CD4-positive, alpha-beta memory T cell (primary cell): ENCODE measurements at regions not wholly inside any gene's neighbourhood (a gene's known extent, or its start where the extent isn't known, plus 50 kb on each side); places are given as distances from the start of the nearest gene placed in this dataset.

ENCODE experiments used
- CTCF ChIA-PET: fragments of 350-600 bp; sonication (Branson Sonifier 250); formaldehyde crosslinking; loops from one replicate; lab custom pipeline; 2021; ENCODE audit warnings: inconsistent platforms; ENCODE audit not compliant: partially characterized antibody; lab: Charles Lee
- POLR2A ChIA-PET: fragments of 350-600 bp; sonication (Branson Sonifier 250); formaldehyde crosslinking; loops from one replicate; lab custom pipeline; 2021; ENCODE audit not compliant: partially characterized antibody; lab: Charles Lee
- DNase-seq, 5 donors: peaks; one replicate each; pipeline versions ENCODE4 v3.0.0 to v3.0.0-alpha.2; 2020 to 2022; ENCODE audit warnings: mixed read lengths in 1 of 5
- H3K27ac ChIP-seq: one replicate; pipeline ENCODE4 v1.7.0; 2013; ENCODE audit warnings: low read depth, low read length
- H3K27me3 ChIP-seq: 2 replicates; pipeline ENCODE4 v1.7.0; 2013; ENCODE audit warnings: mild to moderate bottlenecking, low read length, moderate library complexity; ENCODE audit not compliant: insufficient read depth
- H3K36me3 ChIP-seq: 2 replicates; pipeline ENCODE4 v1.7.0; 2013; ENCODE audit warnings: mild to moderate bottlenecking, low read length, moderate library complexity; ENCODE audit not compliant: insufficient read depth
- H3K4me1 ChIP-seq: 2 replicates; pipeline ENCODE4 v1.7.0; 2013; ENCODE audit warnings: mild to moderate bottlenecking, low read length, moderate library complexity; ENCODE audit not compliant: insufficient read depth
- H3K4me3 ChIP-seq, 2 donors: one replicate each; pipeline ENCODE4 v1.7.0; 2013; ENCODE audit warnings: low read length in 2 of 2, mild to moderate bottlenecking in 1 of 2
- H3K9me3 ChIP-seq, 2 donors: one replicate each; pipeline ENCODE4 v1.7.0; 2013; ENCODE audit warnings: low read length in 2 of 2, control low read depth in 1 of 2; ENCODE audit not compliant: control insufficient read depth in 1 of 2
- H3K27ac Mint-ChIP-seq, 7 donors: one replicate each; pipeline ENCODE4 v1.8.0; 2020 to 2021; ENCODE audit warnings: mixed read lengths in 7 of 7, mild to moderate bottlenecking in 6 of 7, inconsistent platforms in 3 of 7, moderate library complexity in 3 of 7
- H3K27me3 Mint-ChIP-seq, 2 donors: one replicate each; pipeline ENCODE4 v1.8.0; 2020 to 2021; ENCODE audit warnings: mixed read lengths in 2 of 2
- H3K36me3 Mint-ChIP-seq, 2 donors: one replicate each; pipeline ENCODE4 v1.8.0; 2020 to 2021; ENCODE audit warnings: mixed read lengths in 2 of 2, inconsistent platforms in 1 of 2, mild to moderate bottlenecking in 1 of 2
- H3K4me1 Mint-ChIP-seq, 4 donors: one replicate each; pipeline ENCODE4 v1.8.0; 2020 to 2021; ENCODE audit warnings: mixed read lengths in 4 of 4, mild to moderate bottlenecking in 1 of 4
- H3K4me3 Mint-ChIP-seq, 8 donors: one replicate each; pipeline ENCODE4 v1.8.0; 2020 to 2021; ENCODE audit warnings: mixed read lengths in 8 of 8, mild to moderate bottlenecking in 7 of 8, moderate library complexity in 6 of 8, inconsistent platforms in 3 of 8
- H3K9me3 Mint-ChIP-seq, 8 donors: one replicate each; pipeline ENCODE4 v1.8.0; 2020 to 2021; ENCODE audit warnings: mixed read lengths in 8 of 8, mild to moderate bottlenecking in 5 of 8, inconsistent platforms in 3 of 8, moderate library complexity in 1 of 8
- intact Hi-C: fragments of 100-400 bp; cut with micrococcal nuclease; formaldehyde crosslinking; loops from one replicate; pipeline ENCODE4 v1.15.1; 2023

GRCh38 chr5:4196744-4197143 lies 601.1 kb downstream of the IRX1 start:
- intact Hi-C loops, result no loop called here
- H3K27ac ChIP-seq, result no peak overlapping the region
- Mint-ChIP-seq H3K36me3 (no peaks in the 10 kb centered on the region), H3K27me3 (no peaks in the 10 kb centered on the region), H3K9me3 (peaks cover 0 to 12% (median 2%) of the 10 kb centered on the region in 8 donors), H3K27ac (no peak overlapping the region), H3K4me3 (no peak overlapping the region), H3K4me1 (no peaks in the 10 kb centered on the region)
- H3K4me1 ChIP-seq, result no peaks in the 10 kb centered on the region
- CTCF ChIA-PET, result interaction anchor here (0.7 kb wide), 1 partner anchor 29 kb away, joined by 3 read pairs; no protein-coding TSS in a partner anchor
- no peaks in the 10 kb centered on the region for H3K27me3 ChIP-seq
- no peaks in the 10 kb centered on the region for H3K9me3 ChIP-seq
- POLR2A ChIA-PET, result no interaction called here
- no peak overlapping the region for H3K4me3 ChIP-seq
- no peaks in the 10 kb centered on the region for H3K36me3 ChIP-seq
- DNase-seq, result no peak

- H3K9me3 ChIP-seq, result no peaks in the 10 kb centered on the region
- H3K36me3 Mint-ChIP-seq, result no peaks in the 10 kb centered on the region
- intact Hi-C loops, result no loop called here
- H3K27me3 ChIP-seq, result no peaks in the 10 kb centered on the region
- H3K36me3 ChIP-seq, result no peaks in the 10 kb centered on the region
- peaks cover 0 to 12% (median 2%) of the 10 kb centered on the region in 8 donors for H3K9me3 Mint-ChIP-seq
- H3K27ac ChIP-seq, result no peak overlapping the region
- H3K27me3 Mint-ChIP-seq, result no peaks in the 10 kb centered on the region
- no peak overlapping the region for H3K4me3 ChIP-seq
- H3K27ac Mint-ChIP-seq, result no peak overlapping the region
- CTCF ChIA-PET, result no interaction called here
- no peaks in the 10 kb centered on the region for H3K4me1 Mint-ChIP-seq
- POLR2A ChIA-PET, result no interaction called here
- no peak for DNase-seq
- no peak overlapping the region for H3K4me3 Mint-ChIP-seq
- H3K4me1 ChIP-seq, result no peaks in the 10 kb centered on the region
Observed at GRCh38 chr5:4197151-4197550, 601.5 kb downstream of the IRX1 start.

DNA sequence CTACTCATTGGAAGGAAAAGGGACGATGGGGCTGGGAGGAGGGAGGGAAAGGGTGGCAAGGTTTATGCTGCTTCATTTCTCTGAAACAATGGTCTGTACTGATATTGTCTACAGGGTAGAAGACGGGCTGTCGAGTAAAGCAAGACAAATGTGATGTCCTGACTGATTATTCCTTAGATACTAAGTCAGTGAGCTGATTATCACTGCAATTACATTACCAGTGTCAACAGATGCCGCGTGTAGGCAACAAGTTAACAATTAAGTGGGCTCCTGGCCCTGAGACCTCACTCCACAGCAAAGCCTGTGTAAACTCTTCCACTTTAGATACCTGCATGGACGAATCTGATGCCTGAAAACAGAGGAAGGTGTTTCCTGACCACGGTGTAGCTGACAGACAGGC lies 602.8 kb downstream of the IRX1 start:
- no peaks in the 10 kb centered on the region for H3K27me3 Mint-ChIP-seq
- H3K36me3 ChIP-seq, result no peaks in the 10 kb centered on the region
- CTCF ChIA-PET, result no interaction called here
- H3K4me1 ChIP-seq, result no peaks in the 10 kb centered on the region
- no peaks in the 10 kb centered on the region for H3K36me3 Mint-ChIP-seq
- POLR2A ChIA-PET, result no interaction called here
- no peaks in the 10 kb centered on the region for H3K27me3 ChIP-seq
- H3K4me1 Mint-ChIP-seq, result no peaks in the 10 kb centered on the region
- DNase-seq, result no peak
- no peak overlapping the region for H3K27ac ChIP-seq
- no peaks in the 10 kb centered on the region for H3K9me3 ChIP-seq
- intact Hi-C loops, result no loop called here
- no peak overlapping the region for H3K4me3 ChIP-seq
- H3K9me3 Mint-ChIP-seq, result peaks cover 0 to 17% (median 2%) of the 10 kb centered on the region in 8 donors
- H3K27ac Mint-ChIP-seq, result no peak overlapping the region
- H3K4me3 Mint-ChIP-seq, result no peak overlapping the region

DNA sequence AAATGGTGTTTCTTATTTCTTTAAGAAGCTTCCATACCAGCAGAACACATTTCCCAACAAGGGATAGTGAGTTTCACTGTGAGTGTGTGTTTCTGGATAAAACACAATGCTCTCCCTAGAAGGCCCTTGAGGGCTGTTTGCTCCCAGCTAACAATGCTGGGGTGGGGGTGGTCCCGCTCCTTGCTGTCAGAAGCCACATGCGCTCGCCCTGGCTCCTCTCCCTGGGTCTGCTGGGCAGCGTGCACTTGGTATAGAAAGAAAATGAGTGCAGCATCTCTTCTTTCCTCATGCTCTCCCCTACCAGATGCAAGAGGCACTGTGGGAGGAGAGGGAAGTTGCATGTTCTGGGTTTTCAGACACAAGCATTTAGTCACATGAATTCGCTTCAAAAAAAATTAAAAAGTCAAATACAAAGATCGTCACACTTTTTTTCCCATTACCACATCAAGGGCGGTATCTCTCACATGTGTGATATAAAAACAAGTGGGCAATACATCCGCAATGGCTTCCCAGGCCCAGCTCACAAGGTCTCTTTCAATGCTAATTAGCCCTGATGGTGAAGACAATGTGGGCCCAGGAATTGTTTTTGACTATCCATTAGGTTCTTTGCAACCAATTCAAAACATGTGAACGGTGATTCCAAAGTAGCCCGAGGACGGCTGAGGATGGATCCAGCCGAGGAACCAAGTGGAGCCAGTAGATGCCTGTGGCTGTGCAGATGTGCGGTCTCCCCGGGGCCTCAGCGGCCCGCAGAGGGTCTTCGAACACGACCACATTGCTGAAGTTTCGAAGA lies 603.6 kb downstream of the IRX1 start:
- intact Hi-C loops, result no loop called here
- Histone ChIP-seq H3K9me3 (no peaks in the 10 kb centered on the region), H3K36me3 (no peaks in the 10 kb centered on the region), H3K4me1 (no peaks in the 10 kb centered on the region), H3K27me3 (no peaks in the 10 kb centered on the region), H3K27ac (no peak overlapping the region), H3K4me3 (no peak overlapping the region)
- no peaks in the 10 kb centered on the region for H3K4me1 Mint-ChIP-seq
- DNase-seq, result no peak
- H3K9me3 Mint-ChIP-seq, result peaks cover 0 to 17% (median 2%) of the 10 kb centered on the region in 8 donors
- ChIA-PET POLR2A (no interaction called here), CTCF (no interaction called here)
- no peaks in the 10 kb centered on the region for H3K27me3 Mint-ChIP-seq
- H3K4me3 Mint-ChIP-seq, result no peak overlapping the region
- H3K27ac Mint-ChIP-seq, result no peak overlapping the region
- no peaks in the 10 kb centered on the region for H3K36me3 Mint-ChIP-seq

DNA sequence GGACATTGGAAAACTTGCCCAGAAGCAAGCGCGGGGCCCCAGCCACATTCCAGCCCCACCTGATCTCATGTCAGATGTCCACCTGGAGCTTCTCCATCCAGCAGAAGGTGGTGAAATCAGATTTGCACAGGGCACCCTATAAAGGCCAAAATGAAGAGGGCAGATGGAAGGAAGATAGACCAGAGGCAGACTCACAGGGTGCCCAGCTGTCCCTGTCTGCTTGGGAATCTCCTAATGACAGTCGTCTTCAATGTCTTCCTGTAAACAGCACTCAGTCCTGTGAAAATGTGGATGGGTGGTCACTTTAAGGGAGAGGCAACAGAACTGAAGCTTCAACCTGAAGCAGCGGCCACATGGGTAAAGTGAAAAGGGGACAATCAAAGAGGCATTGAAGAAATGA lies 607.5 kb downstream of the IRX1 start:
- CTCF ChIA-PET, result no interaction called here
- POLR2A ChIA-PET, result no interaction called here
- Mint-ChIP-seq H3K27me3 (no peaks in the 10 kb centered on the region), H3K4me3 (no peak overlapping the region), H3K9me3 (peaks cover 0 to 10% (median 3%) of the 10 kb centered on the region in 8 donors), H3K27ac (peak overlapping the region in 1 of 7 donors; percentile 68), H3K4me1 (no peaks in the 10 kb centered on the region), H3K36me3 (no peaks in the 10 kb centered on the region)
- H3K27ac ChIP-seq, result no peak overlapping the region
- no peaks in the 10 kb centered on the region for H3K27me3 ChIP-seq
- no peaks in the 10 kb centered on the region for H3K36me3 ChIP-seq
- H3K4me1 ChIP-seq, result no peaks in the 10 kb centered on the region
- H3K9me3 ChIP-seq, result no peaks in the 10 kb centered on the region
- DNase-seq, result no peak
- intact Hi-C loops, result no loop called here
- H3K4me3 ChIP-seq, result no peak overlapping the region

DNA sequence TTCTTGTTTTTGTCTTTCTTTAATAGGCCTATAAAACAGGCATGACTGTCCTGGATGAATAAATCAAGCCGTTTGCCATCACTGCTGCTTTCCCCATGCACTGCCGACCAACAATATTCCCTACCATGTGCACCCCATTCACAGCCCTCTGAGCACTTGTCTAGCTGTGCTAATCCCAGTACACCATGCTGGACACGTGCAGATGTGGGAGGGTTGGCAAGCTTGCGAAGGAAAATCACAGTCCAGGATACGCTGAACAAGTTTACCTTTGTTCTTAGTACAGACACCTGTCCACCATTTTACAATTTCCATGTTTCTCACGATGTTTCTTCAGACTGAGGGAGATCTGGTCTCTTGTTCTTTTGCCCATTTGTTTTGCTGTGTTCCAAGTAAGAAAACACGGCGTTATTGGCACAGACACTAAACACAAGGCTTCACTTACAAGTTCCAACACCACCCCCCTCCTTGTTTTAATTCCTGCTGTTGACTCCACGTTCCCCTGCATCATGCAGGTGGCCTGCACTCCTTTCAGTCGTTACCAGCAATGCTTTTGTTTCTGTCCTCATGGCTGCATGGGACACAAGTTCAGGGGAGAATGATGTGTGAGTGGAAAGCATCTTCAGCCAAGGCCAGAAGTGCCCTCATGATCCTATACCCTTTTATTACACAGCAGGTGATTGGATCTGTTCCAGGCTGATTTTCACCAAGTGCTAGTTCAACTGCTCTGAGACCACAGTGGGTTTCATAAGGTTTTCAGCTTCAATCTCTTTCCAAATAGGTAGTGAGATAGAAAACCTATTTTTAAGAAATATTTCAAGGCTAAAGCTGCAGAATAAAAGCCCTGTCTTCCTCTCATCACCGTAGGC lies 608.9 kb downstream of the IRX1 start:
- Mint-ChIP-seq H3K9me3 (peaks cover 0 to 15% (median 5%) of the 10 kb centered on the region in 8 donors), H3K4me3 (no peak overlapping the region), H3K36me3 (no peaks in the 10 kb centered on the region), H3K27me3 (no peaks in the 10 kb centered on the region), H3K27ac (no peak overlapping the region), H3K4me1 (no peaks in the 10 kb centered on the region)
- Histone ChIP-seq H3K36me3 (no peaks in the 10 kb centered on the region), H3K27me3 (no peaks in the 10 kb centered on the region), H3K27ac (no peak overlapping the region), H3K4me3 (no peak overlapping the region), H3K9me3 (no peaks in the 10 kb centered on the region), H3K4me1 (no peaks in the 10 kb centered on the region)
- DNase-seq, result no peak
- ChIA-PET POLR2A (no interaction called here), CTCF (no interaction called here)
- intact Hi-C loops, result no loop called here

GRCh38 chr5:4205398-4205797 lies 609.8 kb downstream of the IRX1 start:
- no peak overlapping the region for H3K27ac ChIP-seq
- POLR2A ChIA-PET, result no interaction called here
- no peaks in the 10 kb centered on the region for H3K4me1 ChIP-seq
- Mint-ChIP-seq H3K9me3 (peaks cover 0 to 18% (median 8%) of the 10 kb centered on the region in 8 donors), H3K27ac (no peak overlapping the region), H3K36me3 (no peaks in the 10 kb centered on the region), H3K4me1 (no peaks in the 10 kb centered on the region), H3K4me3 (no peak overlapping the region), H3K27me3 (no peaks in the 10 kb centered on the region)
- DNase-seq, result no peak
- no peak overlapping the region for H3K4me3 ChIP-seq
- no peaks in the 10 kb centered on the region for H3K27me3 ChIP-seq
- CTCF ChIA-PET, result no interaction called here
- no peaks in the 10 kb centered on the region for H3K9me3 ChIP-seq
- intact Hi-C loops, result no loop called here
- no peaks in the 10 kb centered on the region for H3K36me3 ChIP-seq
